K562 (cell line): ENCODE measurements at regions not wholly inside any gene's neighbourhood (a gene's known extent, or its start where the extent isn't known, plus 50 kb on each side); places are given as distances from the start of the nearest gene placed in this dataset.

Experiments
- ATAC-seq: fragments of 200-7000 bp; cut with Tn5 transposase; 3 replicates; pipeline ENCODE4 v1.9.1; 2020; ENCODE audit warnings: moderate library complexity
- BruUV-seq: library from RNA; stranded (reverse); fragments of 400-500 nt; replicated peaks from 2 replicates; lab custom pipeline; 2021; lab: Mats Ljungman, UMichigan
- CTCF ChIA-PET: fragments of 300-600 bp; formaldehyde crosslinking; extraction: SDS; loops from one replicate; lab custom pipeline; 2021; ENCODE audit warnings: low intra/inter-chr PET ratio; lab: Yijun Ruan, JAX
- POLR2A ChIA-PET: fragments of 300-600, 350-650 bp; sonication (Branson Sonifier 250); formaldehyde crosslinking; extraction: SDS; loops from one replicate; lab custom pipeline; 2021; ENCODE audit warnings: antibody characterized with exemption, inconsistent platforms; lab: Yijun Ruan, JAX
- DNase-seq, 4 experiments: peaks; one replicate each; pipeline versions ENCODE4 v3.0.0 to v3.0.0-alpha.2; 2011 to 2018; ENCODE audit warnings: low spot score in 3 of 4, mixed read lengths in 3 of 4; ENCODE audit errors: extremely low read depth in 1 of 4
- FAIRE-seq: peaks from 2 replicates; lab custom pipeline; 2011; peaks lifted over from hg19 to GRCh38; lab: Jason Lieb, UNC
- H2AFZ ChIP-seq: 2 replicates; pipeline ENCODE4 v1.6.0; 2011; ENCODE audit warnings: low read depth, low read length, control low read depth, inconsistent platforms
- H3K27ac ChIP-seq: fragments of 200-600 bp; 3 replicates; pipeline ENCODE4 v1.8.0; 2011; ENCODE audit warnings: low read depth, mild to moderate bottlenecking, control low read depth, inconsistent platforms, low read length, moderate library complexity, mixed read lengths; ENCODE audit errors: extremely low read depth
- H3K27me3 ChIP-seq, 2 experiments: fragments of 300-600 bp in 1 of 2; 2 replicates in 1 of 2; 3 replicates in 1 of 2; pipeline versions ENCODE4 v1.6.0 to v1.8.0; 2011; ENCODE audit warnings: inconsistent platforms in 2 of 2, low read length in 2 of 2, mild to moderate bottlenecking in 1 of 2, mixed read lengths in 1 of 2, moderate library complexity in 1 of 2; ENCODE audit not compliant: control insufficient read depth in 2 of 2, insufficient read depth in 2 of 2
- H3K36me3 ChIP-seq: fragments of 300-600 bp; 3 replicates; pipeline ENCODE4 v1.8.0; 2011; ENCODE audit warnings: mild to moderate bottlenecking, low read length, inconsistent platforms; ENCODE audit not compliant: control insufficient read depth, insufficient read depth
- H3K4me1 ChIP-seq, 2 experiments: fragments of 200-600 bp in 1 of 2; replicated peaks in 1 of 2; 2 replicates in 1 of 2; 3 replicates in 1 of 2; pipeline versions ENCODE4 v1.5.1 to v1.8.0; 2011; ENCODE audit warnings: inconsistent platforms in 2 of 2, low read length in 2 of 2, mild to moderate bottlenecking in 1 of 2, mixed read lengths in 1 of 2, moderate library complexity in 1 of 2; ENCODE audit not compliant: control insufficient read depth in 2 of 2, insufficient read depth in 2 of 2
- H3K4me2 ChIP-seq: 2 replicates; pipeline ENCODE4 v1.6.1; 2011; ENCODE audit warnings: low read length, control low read depth, inconsistent platforms, mixed read lengths; ENCODE audit not compliant: insufficient read depth
- H3K4me3 ChIP-seq: fragments of 200-600 bp; sonication (generic), shearing (Covaris generic); 2 replicates; pipeline ENCODE4 v1.5.1; 2016; ENCODE audit warnings: control low read depth, inconsistent platforms
- H3K79me2 ChIP-seq: fragments of 200-600 bp; 3 replicates; pipeline ENCODE4 v1.8.0; 2011; ENCODE audit warnings: low read length, inconsistent platforms; ENCODE audit not compliant: control insufficient read depth, insufficient read depth
- H3K9ac ChIP-seq, 2 experiments: 2 replicates each; pipeline versions ENCODE4 v1.6.0 to v1.6.1; 2011; ENCODE audit warnings: low read depth in 2 of 2, low read length in 2 of 2, control low read depth in 1 of 2, inconsistent platforms in 1 of 2, mild to moderate bottlenecking in 1 of 2, mixed read lengths in 1 of 2; ENCODE audit not compliant: insufficient read depth in 1 of 2
- H3K9me1 ChIP-seq: one replicate; pipeline ENCODE4 v1.6.0; 2011; ENCODE audit warnings: inconsistent platforms, mild to moderate bottlenecking, low read length, moderate library complexity; ENCODE audit not compliant: control insufficient read depth, insufficient read depth
- H3K9me3 ChIP-seq: replicated peaks from 2 replicates; pipeline ENCODE4 v1.5.1; 2011; ENCODE audit warnings: low read depth, low read length, inconsistent platforms; ENCODE audit not compliant: control insufficient read depth, insufficient read depth
- H4K20me1 ChIP-seq: replicated peaks from 2 replicates; pipeline ENCODE4 v1.6.1; 2011; ENCODE audit warnings: low read length, inconsistent platforms, mixed read lengths; ENCODE audit not compliant: control insufficient read depth, insufficient read depth
- CREB5 ChIP-seq: fragments of 250-450 bp; sonication (Bioruptor Pico); IDR thresholded peaks from 2 replicates; pipeline ENCODE4 v1.5.0; 2020; ENCODE audit warnings: mild to moderate bottlenecking
- CTCF ChIP-seq, 3 experiments: IDR thresholded peaks in 2 of 3; conservative IDR thresholded peaks in 1 of 3; 2 replicates each; pipeline ENCODE4 v1.5.1; 2011 to 2012; ENCODE audit warnings: low read length in 3 of 3, mild to moderate bottlenecking in 3 of 3, control low read depth in 2 of 3, improper control_type of control experiment in 1 of 3, inconsistent platforms in 1 of 3, low read depth in 1 of 3, mixed read lengths in 1 of 3, moderate library complexity in 1 of 3; ENCODE audit not compliant: insufficient read depth in 2 of 3
- DNMT1 ChIP-seq: fragments of 450-650 bp; IDR thresholded peaks from 2 replicates; pipeline ENCODE4 v1.6.1; 2016; ENCODE audit warnings: antibody characterized with exemption, mild to moderate bottlenecking
- FOXA1 ChIP-seq: fragments of 450-650 bp; IDR thresholded peaks from 2 replicates; pipeline ENCODE4 v1.6.1; 2016; ENCODE audit warnings: mild to moderate bottlenecking, borderline replicate concordance
- HDAC8 ChIP-seq: fragments of 450-650 bp; IDR thresholded peaks from 2 replicates; pipeline ENCODE4 v1.6.1; 2016; ENCODE audit warnings: mild to moderate bottlenecking, missing genetic modification characterization, moderate library complexity, missing compliant biosample characterization
- IRF2 ChIP-seq: sonication (generic); formaldehyde crosslinking; IDR thresholded peaks from 2 replicates; pipeline ENCODE4 v1.8.1; 2022; ENCODE audit warnings: mild to moderate bottlenecking, missing genetic modification reagents
- MXI1 ChIP-seq: IDR thresholded peaks from 2 replicates; pipeline ENCODE4 v1.6.1; 2011; ENCODE audit warnings: low read depth, mild to moderate bottlenecking, improper control_type of control experiment, low read length
- NR2C1 ChIP-seq, 2 experiments: fragments of 450-650 bp; IDR thresholded peaks; 2 replicates each; pipeline ENCODE4 v1.6.1; 2017; ENCODE audit warnings: mild to moderate bottlenecking in 2 of 2, antibody characterized with exemption in 1 of 2, inconsistent platforms in 1 of 2, missing compliant biosample characterization in 1 of 2, missing genetic modification characterization in 1 of 2
- PHF21A ChIP-seq: fragments of 450-650 bp; IDR thresholded peaks from 2 replicates; pipeline ENCODE4 v1.6.1; 2017; ENCODE audit warnings: low read depth, borderline replicate concordance
- RBM34 ChIP-seq: fragments of 200-400 bp; formaldehyde crosslinking; IDR thresholded peaks from 2 replicates; pipeline ENCODE4 v1.6.1; 2018; ENCODE audit warnings: low read length, borderline replicate concordance; ENCODE audit not compliant: insufficient read depth
- TCF3 ChIP-seq: sonication (generic); formaldehyde crosslinking; IDR thresholded peaks from 2 replicates; pipeline ENCODE4 v1.4.0; 2020; ENCODE audit warnings: mild to moderate bottlenecking, missing genetic modification reagents
- ZNF384 ChIP-seq: IDR thresholded peaks from 2 replicates; pipeline ENCODE4 v1.6.1; 2012; ENCODE audit warnings: low read depth, low read length, improper control_type of control experiment
- ZNF507 ChIP-seq: conservative IDR thresholded peaks from 2 replicates; pipeline ENCODE4 v1.6.1; 2017; ENCODE audit warnings: missing genetic modification characterization, missing compliant biosample characterization
- ZNF644 ChIP-seq: fragments of 200-800 bp; sonication (Bioruptor generic); IDR thresholded peaks from 2 replicates; pipeline ENCODE4 v1.6.1; 2016; ENCODE audit warnings: low read depth, missing genetic modification characterization, missing compliant biosample characterization
- WGBS: fragments of 100-300 bp; shearing (Covaris generic); methylation state at CpG from one replicate; pipeline ENCODE4 v1.1.6; 2016; ENCODE audit warnings: low coverage, mixed read lengths; ENCODE audit not compliant: insufficient coverage; ENCODE audit errors: missing lambda C conversion rate; 5-methylcytosine and 5-hydroxymethylcytosine counted together
- in situ Hi-C: fragments of 300-500 bp; cut with MboI; formaldehyde crosslinking; loops from 4 replicates; pipeline ENCODE4 v1.15.0; 2018; ENCODE audit warnings: inconsistent platforms, mixed read lengths
- intact Hi-C: fragments of 100-400 bp; cut with micrococcal nuclease; formaldehyde crosslinking; loops from 2 replicates; pipeline ENCODE4 v1.14.2; 2022

- in situ Hi-C loops = no loop called here
- H3K4me1 ChIP-seq = no peaks in the 10 kb centered on the region
- no peak overlapping the region for H3K9ac ChIP-seq
- H3K4me3 ChIP-seq = no peak overlapping the region
- 4% methylated on average over 2 of the region's 2 CpGs for WGBS
- no peak overlapping the region for H3K4me2 ChIP-seq
- H3K36me3 ChIP-seq = no peaks in the 10 kb centered on the region
- H4K20me1 ChIP-seq = no peaks in the 10 kb centered on the region
- no peak for DNase-seq
- ATAC-seq = no peak
- no peak for FAIRE-seq
- H2AFZ ChIP-seq = no peak overlapping the region
- intact Hi-C loops = no loop called here
- H3K9me3 ChIP-seq = no peaks in the 10 kb centered on the region
- TF ChIP-seq DNMT1 (no peak), FOXA1 (no peak), PHF21A (no peak), NR2C1 (IDR thresholded peaks at IDR 0.05) (no peak), NR2C1 (tag; IDR thresholded peaks at IDR 0.05) (no peak), ZNF384 (no peak), HDAC8 (tag) (no peak), IRF2 (CRISPR knock-in tag) (no peak), ZNF644 (tag) (no peak), CREB5 (no peak), CTCF (IDR thresholded peaks at IDR 0.05 in 2 of 3, conservative IDR thresholded peaks at IDR 0.05 in 1 of 3; ENCODE audit: insufficient read depth in 2 of 3, low read depth in 1 of 3, low read length in 3 of 3) (no peak), MXI1 (no peak), RBM34 (no peak), ZNF507 (tag) (no peak), TCF3 (CRISPR knock-in tag) (no peak)
- H3K9me1 ChIP-seq = no peaks in the 10 kb centered on the region
- CTCF ChIA-PET = no interaction called here
- no TSS peak for BruUV-seq
- no peak overlapping the region for H3K27ac ChIP-seq
- H3K27me3 ChIP-seq = no peaks in the 10 kb centered on the region
- POLR2A ChIA-PET = no interaction called here
- H3K79me2 ChIP-seq = no peaks in the 10 kb centered on the region
Measured at GRCh38 chr4:126182786-126183185, 868.0 kb downstream of the FAT4 start.
